C4-2B (cell line): ENCODE measurements at regions not wholly inside any gene's neighbourhood (a gene's known extent, or its start where the extent isn't known, plus 50 kb on each side); places are given as distances from the start of the nearest gene placed in this dataset.

Experiments
- H3K27ac ChIP-seq: fragments of 450-650 bp; 2 replicates; pipeline ENCODE4 v1.5.1; 2017
- CTCF ChIP-seq: fragments of 450-650 bp; conservative IDR thresholded peaks from 2 replicates; pipeline ENCODE4 v1.5.1; 2017; ENCODE audit warnings: mild to moderate bottlenecking
- ZFX ChIP-seq: fragments of 450-650 bp; IDR thresholded peaks from 2 replicates; pipeline ENCODE4 v1.6.1; 2017

GRCh38 chr5:159552751-159553150 lies 222.5 kb upstream of the IL12B start:
- TF ChIP-seq CTCF (no peak), ZFX (no peak)
- no peak overlapping the region for H3K27ac ChIP-seq

GRCh38 chr5:159553792-159554191 lies 223.5 kb upstream of the IL12B start:
- no peak overlapping the region for H3K27ac ChIP-seq
- no peak for TF ChIP-seq CTCF
- TF ChIP-seq ZFX: no peak

GRCh38 chr5:159555084-159555483 lies 224.8 kb upstream of the IL12B start:
- TF ChIP-seq CTCF (no peak), ZFX (no peak)
- no peak overlapping the region for H3K27ac ChIP-seq

- no peak overlapping the region for H3K27ac ChIP-seq
- TF ChIP-seq CTCF (no peak), ZFX (no peak)
Measured at GRCh38 chr5:159559337-159559736, 229.1 kb upstream of the IL12B start.

GRCh38 chr5:159560088-159560487 lies 229.8 kb upstream of the IL12B start:
- H3K27ac ChIP-seq: no peak overlapping the region
- TF ChIP-seq ZFX (no peak), CTCF (no peak)

GRCh38 chr5:159564031-159564430 lies 233.7 kb upstream of the IL12B start:
- H3K27ac ChIP-seq: no peak overlapping the region
- TF ChIP-seq CTCF (no peak), ZFX (no peak)

GRCh38 chr5:159566832-159567231 lies 236.5 kb upstream of the IL12B start:
- TF ChIP-seq ZFX (no peak), CTCF (no peak)
- H3K27ac ChIP-seq: no peak overlapping the region
